HuH-7.5 (cell line): ENCODE measurements at regions not wholly inside any gene's neighbourhood (a gene's known extent, or its start where the extent isn't known, plus 50 kb on each side); places are given as distances from the start of the nearest gene placed in this dataset.
"Not testable (repeated sequence)": the region's sequence is repeated elsewhere in the genome, so short reads cannot be mapped to it uniquely, and the experiment has no call there.

Experiments
- DNase-seq: peaks from one replicate; pipeline ENCODE4 v3.0.0; 2011; ENCODE audit warnings: low spot score

DNA sequence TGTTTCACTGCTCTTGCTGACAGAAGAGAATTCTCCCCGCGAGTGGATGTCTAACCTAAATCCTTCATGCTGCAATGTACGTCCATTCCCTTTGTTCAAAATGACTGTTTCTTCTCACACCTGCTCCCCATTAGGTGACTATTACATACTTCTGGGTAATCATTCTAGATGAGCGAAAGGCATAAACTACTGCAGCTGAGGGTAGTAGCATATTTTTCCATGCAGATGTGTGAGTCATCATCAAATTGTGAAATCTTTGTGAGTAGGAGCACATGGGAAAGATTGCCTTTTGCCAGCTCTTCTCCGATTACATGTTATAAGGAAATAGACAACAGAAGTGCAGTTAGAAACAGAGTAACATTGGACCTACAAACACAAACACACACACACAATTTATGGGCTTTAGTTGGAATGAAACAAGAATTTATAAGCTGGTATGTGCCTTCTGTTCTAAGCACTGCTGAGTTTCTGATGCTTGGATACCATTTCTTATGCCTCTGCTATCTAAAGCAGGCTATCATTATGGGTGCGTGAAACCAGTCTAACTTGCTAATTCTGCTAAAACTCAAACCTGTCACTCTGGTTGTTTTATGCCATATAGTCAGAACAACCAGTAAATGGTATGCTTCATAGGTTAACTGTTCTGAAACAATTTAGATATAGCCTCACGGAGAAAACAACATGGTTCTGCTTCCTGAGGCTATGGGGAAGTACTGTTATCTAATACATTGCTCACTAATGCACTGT, 346.9 kb upstream of the PSMD7 start:
- DNase-seq: no peak

DNA sequence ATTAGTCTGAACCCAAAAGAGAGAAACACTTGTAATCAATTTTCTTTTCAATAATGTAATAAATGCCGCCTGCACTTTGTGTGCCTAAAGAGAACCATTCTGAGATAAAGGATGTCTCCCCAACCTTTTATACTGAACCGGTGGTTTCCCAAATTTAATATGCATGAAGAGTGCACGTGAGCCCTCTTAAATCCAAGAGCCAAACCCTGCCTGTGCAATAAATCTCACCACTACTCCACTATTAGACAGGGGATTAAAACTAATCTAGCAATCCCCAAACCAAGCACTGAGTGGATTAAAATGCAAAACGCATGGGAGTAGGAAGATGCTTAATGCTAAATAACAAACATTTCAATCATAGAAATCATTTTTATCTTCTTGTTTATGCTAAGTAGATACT, 351.0 kb upstream of the PSMD7 start:
- no peak for DNase-seq

- DNase-seq: not testable (repeated sequence)
Observed at GRCh38 chr16:73943184-73943583, 353.4 kb upstream of the PSMD7 start.

- DNase-seq: not testable (repeated sequence)
Observed at GRCh38 chr16:73940786-73941185, 355.8 kb upstream of the PSMD7 start.

DNA sequence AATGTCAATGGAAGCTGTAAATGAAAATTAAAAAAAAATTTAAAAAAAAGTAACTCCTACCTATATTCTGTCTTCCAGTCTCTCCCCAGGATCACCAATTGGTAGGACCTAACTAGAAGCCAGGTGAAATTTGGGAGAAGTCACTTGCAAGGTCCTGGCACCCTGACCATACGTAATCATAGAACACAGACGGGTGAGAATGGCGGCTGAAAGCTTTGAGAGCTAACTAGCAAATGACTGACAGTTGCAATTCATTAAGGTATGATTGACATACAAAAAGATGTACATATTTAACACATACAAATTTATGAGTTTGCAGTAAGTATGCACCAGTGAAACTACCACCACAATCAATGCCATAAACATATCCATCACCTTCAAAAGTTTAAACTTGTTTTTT, 372.7 kb upstream of the PSMD7 start:
- DNase-seq: no peak

- DNase-seq: no peak
Observed at GRCh38 chr16:73921295-73921694, 375.3 kb upstream of the PSMD7 start.

DNA sequence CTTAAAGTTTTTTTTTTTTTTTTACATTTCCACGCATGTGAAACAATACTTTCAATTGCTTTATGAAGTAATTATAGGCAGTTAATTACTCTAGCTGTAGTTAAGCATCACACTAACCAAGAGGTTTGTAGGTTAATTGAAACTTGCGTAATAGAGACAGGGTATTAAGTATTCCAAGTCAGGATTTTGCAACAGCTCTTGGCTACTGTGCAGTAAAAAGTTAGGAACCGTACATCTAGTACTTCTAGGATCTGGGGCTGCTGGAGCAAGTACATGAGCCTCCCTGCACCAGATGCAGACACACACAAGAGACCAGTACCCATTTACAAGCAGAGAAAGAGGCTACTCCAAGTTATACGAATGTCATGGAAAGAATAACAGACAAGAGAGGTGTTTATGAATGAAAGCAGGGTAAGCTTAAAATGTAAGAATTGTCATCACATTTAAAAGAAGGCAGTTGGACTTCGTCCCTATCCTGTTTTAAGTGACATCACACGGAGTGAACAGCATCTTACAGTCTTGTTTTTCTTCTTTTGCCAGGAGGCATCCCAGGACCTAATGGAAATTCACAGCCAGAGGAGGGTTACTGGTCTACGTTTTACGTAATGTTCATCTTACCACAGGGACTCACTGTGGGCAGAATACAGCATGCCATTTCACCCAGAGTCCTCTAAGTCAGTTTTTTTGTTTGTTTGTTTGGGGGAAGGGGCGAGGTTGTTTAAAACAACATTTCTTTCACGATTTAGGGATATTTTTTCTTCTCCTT, 379.6 kb upstream of the PSMD7 start:
- no peak for DNase-seq

DNA sequence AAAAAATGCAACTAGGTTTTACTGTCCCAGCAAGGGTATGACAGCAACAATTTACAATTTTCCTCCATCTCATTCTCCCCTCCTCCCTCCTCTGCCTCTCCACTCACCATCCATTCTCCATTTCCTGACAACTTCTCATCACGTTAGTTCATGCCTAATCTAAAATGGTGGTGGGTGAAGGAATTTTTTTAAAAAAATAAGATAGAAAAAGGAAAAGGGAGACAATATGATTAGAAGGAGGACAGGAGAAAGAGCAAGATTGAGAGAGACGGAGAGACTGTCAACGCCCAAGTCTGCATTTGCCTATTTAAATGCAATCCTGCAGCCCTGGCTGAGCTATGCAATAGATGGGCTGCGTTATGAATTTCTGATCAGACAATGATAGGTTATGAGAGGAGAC, 380.7 kb upstream of the PSMD7 start:
- no peak for DNase-seq

DNA sequence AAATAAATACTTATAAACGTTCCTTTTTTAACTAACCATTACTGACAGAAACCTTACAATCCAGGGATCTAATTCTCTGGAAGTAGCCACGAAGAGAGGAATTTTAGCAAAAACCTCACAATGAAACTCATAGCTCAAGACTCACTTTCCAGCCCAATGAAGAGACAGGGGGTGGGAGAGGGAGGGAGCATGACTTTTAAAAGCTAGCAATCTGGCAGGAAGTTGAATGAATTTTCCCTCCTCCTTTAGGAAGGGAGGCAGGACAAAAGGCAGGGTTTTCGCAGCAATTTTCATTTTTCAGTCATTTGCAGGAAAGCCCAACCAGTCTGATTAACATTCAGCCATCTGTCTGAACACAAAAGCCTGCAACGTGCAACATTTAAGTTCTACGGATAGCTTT, 381.5 kb upstream of the PSMD7 start:
- no peak for DNase-seq

GRCh38 chr16:73912850-73913249, 383.8 kb upstream of the PSMD7 start:
- DNase-seq: no peak

DNA sequence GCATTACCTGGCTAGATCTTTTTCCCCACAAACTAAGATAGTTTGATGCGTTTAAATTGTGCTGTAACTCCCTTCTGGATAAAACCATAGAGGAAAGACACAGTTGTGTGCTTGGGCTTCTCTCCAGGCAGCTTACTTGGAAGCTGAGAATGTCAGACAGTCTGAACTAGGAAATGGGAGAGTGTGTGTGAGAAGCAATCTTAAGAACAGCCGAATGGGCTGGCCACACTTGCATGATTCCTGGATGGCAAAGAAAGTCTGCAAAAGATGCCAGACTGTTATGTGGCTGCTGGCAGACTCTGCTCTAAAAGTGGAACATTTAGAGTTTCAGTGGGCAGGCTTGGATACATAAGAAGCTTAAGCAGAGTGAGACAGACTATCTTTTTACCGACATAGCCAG, 384.3 kb upstream of the PSMD7 start:
- DNase-seq: no peak

- no peak for DNase-seq
Observed at GRCh38 chr16:73909529-73910035, 387.0 kb upstream of the PSMD7 start.

GRCh38 chr16:73891129-73891542, 405.5 kb upstream of the PSMD7 start:
- no peak for DNase-seq

DNA sequence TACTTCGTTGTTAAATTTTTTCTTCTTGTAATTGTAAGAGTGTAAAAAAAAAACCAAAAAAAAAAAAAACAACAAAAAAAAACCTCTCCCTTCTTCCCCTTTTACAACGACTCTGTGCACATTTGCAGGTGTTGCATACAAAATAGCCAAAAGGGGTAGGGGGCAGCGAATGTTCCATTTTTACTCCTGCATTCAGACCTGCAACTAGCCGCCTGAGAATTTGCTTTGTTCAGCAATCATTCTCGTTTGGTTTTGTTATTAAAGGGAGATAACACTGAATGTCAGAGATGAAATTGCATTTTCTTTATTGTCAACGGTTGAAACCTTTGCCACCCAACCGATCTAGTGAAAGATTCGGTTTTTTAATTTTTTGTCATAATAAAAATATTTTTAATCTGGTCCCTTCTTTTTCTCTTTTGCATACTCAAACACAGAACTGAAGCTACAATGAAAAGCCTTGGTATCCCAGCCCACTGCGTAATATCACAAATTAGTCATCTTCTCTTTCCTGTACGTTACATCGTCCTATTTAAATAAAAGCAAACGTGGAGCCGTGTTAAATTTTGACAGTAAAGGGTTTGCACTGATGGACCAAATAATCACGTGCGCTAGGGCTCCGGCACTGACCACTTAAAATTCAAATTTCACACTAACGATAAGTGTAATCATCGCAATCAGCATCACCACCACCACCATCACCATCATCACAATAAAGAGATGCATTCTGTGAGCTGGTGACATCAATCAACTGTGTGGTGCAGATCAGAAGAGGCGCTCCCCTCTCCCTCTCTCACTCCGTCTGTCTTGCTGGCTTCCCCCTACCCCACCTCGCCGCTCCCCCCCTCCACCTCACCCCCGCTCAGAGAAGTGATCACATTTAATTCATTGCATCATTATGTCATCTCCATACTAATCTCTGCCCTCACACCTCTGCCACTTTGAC, 406.2 kb upstream of the PSMD7 start:
- no peak for DNase-seq

DNA sequence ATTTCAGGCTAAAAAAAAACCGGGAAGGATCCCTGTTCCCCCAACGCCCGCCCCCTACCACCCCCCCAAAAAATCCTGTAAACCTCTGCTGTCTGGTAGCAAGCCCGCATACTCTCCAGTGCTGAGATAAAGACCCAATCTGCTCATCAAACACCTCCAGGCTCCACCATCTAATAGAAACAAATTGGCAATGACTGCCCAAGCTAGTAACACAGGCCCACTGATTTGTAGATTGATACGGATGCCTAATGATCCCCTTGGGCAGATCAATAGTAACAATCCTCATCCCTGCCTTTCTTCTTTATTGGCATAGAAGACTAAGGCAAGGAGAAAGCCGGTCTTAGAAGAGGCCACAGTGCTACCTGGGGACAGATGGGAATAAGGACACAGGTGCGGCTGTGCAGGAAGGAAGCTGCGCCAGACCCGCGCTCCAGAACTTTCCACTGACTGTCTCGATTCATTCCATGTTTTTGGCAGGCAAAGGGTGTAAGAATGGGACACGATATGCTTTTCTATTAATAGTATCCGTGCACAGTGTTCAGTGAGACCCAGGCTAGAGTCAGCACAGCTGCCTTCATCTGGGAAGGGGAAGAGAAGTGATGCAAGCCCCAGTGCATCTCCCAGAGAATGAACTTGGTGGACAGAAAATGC, 407.6 kb upstream of the PSMD7 start:
- DNase-seq: no peak

GRCh38 chr16:73887911-73888310, 408.7 kb upstream of the PSMD7 start:
- DNase-seq: no peak

DNA sequence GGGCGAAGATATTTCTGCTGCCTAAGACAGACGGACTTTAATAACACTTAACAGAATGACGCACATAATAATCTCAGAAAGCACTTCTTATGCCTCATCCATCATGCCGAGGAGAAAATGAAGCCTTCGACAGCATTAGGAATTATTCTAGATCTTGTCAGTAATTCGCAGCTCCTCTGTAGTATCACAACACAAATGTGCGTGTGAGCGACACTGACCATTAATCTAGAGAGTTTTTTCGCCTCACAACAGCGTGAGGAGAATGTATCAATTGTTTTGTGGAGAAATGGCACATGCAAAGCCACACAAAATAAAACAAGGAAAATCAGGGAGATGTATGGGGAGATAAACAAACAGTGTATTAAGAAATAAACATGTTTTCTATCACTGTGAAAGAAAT, 410.2 kb upstream of the PSMD7 start:
- no peak for DNase-seq

GRCh38 chr16:73885319-73885718, 411.3 kb upstream of the PSMD7 start:
- DNase-seq: no peak

- DNase-seq: no peak
Observed at GRCh38 chr16:73883841-73884240, 412.8 kb upstream of the PSMD7 start.

DNA sequence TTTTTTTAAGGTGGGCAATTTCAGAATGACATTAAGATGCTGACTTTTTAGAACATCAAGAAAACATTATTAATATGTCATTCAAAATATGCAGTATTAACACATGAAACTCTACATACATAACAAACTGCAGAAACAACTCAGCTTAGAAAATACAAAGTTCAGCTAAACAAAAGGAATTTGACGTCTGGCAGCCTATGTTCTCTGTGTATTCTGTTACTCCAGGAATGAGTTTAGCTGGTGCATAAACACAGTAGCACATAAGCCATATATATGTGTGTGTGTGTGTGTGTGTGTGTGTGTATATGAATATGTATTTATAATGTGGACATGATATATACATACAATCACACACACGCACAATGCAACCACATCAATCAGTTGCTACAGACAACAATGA, 413.5 kb upstream of the PSMD7 start:
- DNase-seq: no peak

DNA sequence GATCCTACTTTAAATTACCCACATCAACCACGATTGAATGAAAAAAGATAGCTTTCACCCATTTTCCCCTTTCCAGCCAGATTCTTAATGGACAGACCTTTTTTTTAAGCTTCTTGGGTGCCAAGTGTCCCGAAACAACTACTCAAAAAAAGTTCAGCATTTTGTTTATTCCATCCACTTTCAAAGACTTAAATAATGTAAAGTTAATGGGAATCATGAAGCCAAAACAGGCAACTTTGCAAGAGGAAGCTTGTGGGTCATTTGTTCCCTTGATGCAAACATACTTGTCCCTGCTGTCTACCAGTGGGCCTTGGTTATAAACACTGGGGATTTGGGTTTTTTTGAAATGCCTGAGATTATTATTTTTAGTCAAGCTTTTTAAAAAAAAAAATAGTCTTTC, 414.0 kb upstream of the PSMD7 start:
- DNase-seq: no peak

- DNase-seq: no peak
Observed at GRCh38 chr16:73882033-73882432, 414.6 kb upstream of the PSMD7 start.
